Gastrocnemius medialis (tissue), 4 donors: ENCODE measurements at regions not wholly inside any gene's neighbourhood (a gene's known extent, or its start where the extent isn't known, plus 50 kb on each side); places are given as distances from the start of the nearest gene placed in this dataset.

ENCODE experiments used
- ATAC-seq, 2 donors: fragments of 150-250 bp; one replicate each; pipeline ENCODE4 v1.9.1; 2016
- DNase-seq, 2 donors: peaks; one replicate each; pipeline ENCODE4 v3.0.0-alpha.2; 2019
- H3K27ac ChIP-seq, 4 donors: fragments of 200-600 bp; sonication (generic); 1 replicate in 1 of 4; 2 replicates in 3 of 4; pipeline ENCODE4 v1.5.1; 2016 to 2018; ENCODE audit warnings: mild to moderate bottlenecking in 2 of 4, moderate library complexity in 1 of 4
- H3K27me3 ChIP-seq, 3 donors: fragments of 200-600 bp; sonication (generic) in 2 of 3; 1 replicate in 1 of 3; 2 replicates in 2 of 3; pipeline versions ENCODE4 v1.5.1 to v1.6.0; 2016 to 2019; ENCODE audit warnings: mild to moderate bottlenecking in 1 of 3, moderate library complexity in 1 of 3
- H3K36me3 ChIP-seq, 2 donors: fragments of 200-600 bp; sonication (generic) in 1 of 2; one replicate each; pipeline ENCODE4 v1.5.1; 2017 to 2018
- H3K4me1 ChIP-seq, 2 donors: fragments of 200-600 bp; sonication (generic) in 1 of 2; one replicate each; pipeline ENCODE4 v1.5.1; 2016 to 2017; ENCODE audit warnings: mild to moderate bottlenecking in 2 of 2
- H3K4me3 ChIP-seq, 4 donors: fragments of 200-600 bp; sonication (generic) in 3 of 4; 1 replicate in 1 of 4; 2 replicates in 3 of 4; pipeline ENCODE4 v1.5.1; 2016 to 2019; ENCODE audit warnings: mild to moderate bottlenecking in 2 of 4
- H3K9me3 ChIP-seq, 3 donors: fragments of 200-600 bp; sonication (generic) in 2 of 3; 1 replicate in 1 of 3; 2 replicates in 2 of 3; pipeline ENCODE4 v1.5.1; 2016 to 2019
- CTCF ChIP-seq, 5 experiments: fragments of 450-650 bp in 3 of 5; fragments of 200-600 bp in 2 of 5; sonication (generic) in 2 of 5; IDR thresholded peaks in 4 of 5; conservative IDR thresholded peaks in 1 of 5; 1 replicate in 4 of 5; 2 replicates in 1 of 5; pipeline ENCODE4 v1.5.1; 2016 to 2019; ENCODE audit warnings: antibody characterized with exemption in 5 of 5, mild to moderate bottlenecking in 3 of 5, moderate library complexity in 3 of 5
- POLR2A ChIP-seq, 2 donors: fragments of 450-650 bp; IDR thresholded peaks; one replicate each; pipeline ENCODE4 v1.6.1; 2017; ENCODE audit warnings: antibody characterized with exemption in 2 of 2, mild to moderate bottlenecking in 2 of 2, moderate library complexity in 2 of 2
- in situ Hi-C, 4 donors: fragments of 200-750 bp; cut with MboI; loops; one replicate each; pipeline versions ENCODE4 v1.15.0 to v1.8.0; 2017; ENCODE audit warnings: low sequenced_read_pairs in 4 of 4
- intact Hi-C: fragments of 100-400 bp; cut with DNase I; formaldehyde crosslinking; loops from one replicate; pipeline ENCODE4 v1.15.1; 2023; ENCODE audit warnings: low total_unique reads

- Histone ChIP-seq H3K9me3 (no peaks in the 10 kb centered on the region), H3K27me3 (no peaks in the 10 kb centered on the region), H3K4me3 (no peak overlapping the region), H3K27ac (no peak overlapping the region), H3K4me1 (no peaks in the 10 kb centered on the region), H3K36me3 (no peaks in the 10 kb centered on the region)
- no peak for ATAC-seq
- DNase-seq = no peak
- in situ Hi-C loops (no loop called here), intact Hi-C loops (no loop called here)
- TF ChIP-seq CTCF (IDR thresholded peaks at IDR 0.05 in 4 of 5, conservative IDR thresholded peaks at IDR 0.05 in 1 of 5) = no peak
- no peak for TF ChIP-seq POLR2A (IDR thresholded peaks at IDR 0.05)
These were observed 1002.4 kb upstream of the PCDH9 start for GRCh38 chr13:68232351-68233130.

- in situ Hi-C loops (no loop called here), intact Hi-C loops (no loop called here)
- H3K36me3 ChIP-seq = no peaks in the 10 kb centered on the region
- H3K27me3 ChIP-seq = no peaks in the 10 kb centered on the region
- no peak overlapping the region for H3K4me3 ChIP-seq
- ATAC-seq (no peak), DNase-seq (no peak)
- TF ChIP-seq CTCF (IDR thresholded peaks at IDR 0.05 in 4 of 5, conservative IDR thresholded peaks at IDR 0.05 in 1 of 5) (no peak), POLR2A (IDR thresholded peaks at IDR 0.05) (no peak)
- no peaks in the 10 kb centered on the region for H3K4me1 ChIP-seq
- no peaks in the 10 kb centered on the region for H3K9me3 ChIP-seq
- no peak overlapping the region for H3K27ac ChIP-seq
These were observed 984.7 kb upstream of the PCDH9 start for GRCh38 chr13:68214691-68215415.

GRCh38 chr13:68199271-68199670 is 969.1 kb upstream of the PCDH9 start:
- Histone ChIP-seq H3K36me3 (no peaks in the 10 kb centered on the region), H3K4me3 (no peak overlapping the region), H3K4me1 (no peaks in the 10 kb centered on the region), H3K27me3 (no peaks in the 10 kb centered on the region), H3K27ac (no peak overlapping the region), H3K9me3 (no peaks in the 10 kb centered on the region)
- intact Hi-C loops = no loop called here
- DNase-seq (no peak), ATAC-seq (no peak)
- in situ Hi-C loops = no loop called here
- TF ChIP-seq POLR2A (IDR thresholded peaks at IDR 0.05) (no peak), CTCF (IDR thresholded peaks at IDR 0.05 in 4 of 5, conservative IDR thresholded peaks at IDR 0.05 in 1 of 5) (no peak)

- no peak for TF ChIP-seq CTCF (IDR thresholded peaks at IDR 0.05 in 4 of 5, conservative IDR thresholded peaks at IDR 0.05 in 1 of 5)
- TF ChIP-seq POLR2A (IDR thresholded peaks at IDR 0.05) = no peak
- Histone ChIP-seq H3K36me3 (no peaks in the 10 kb centered on the region), H3K4me3 (no peak overlapping the region), H3K4me1 (no peaks in the 10 kb centered on the region), H3K27ac (no peak overlapping the region), H3K9me3 (no peaks in the 10 kb centered on the region), H3K27me3 (no peaks in the 10 kb centered on the region)
- ATAC-seq (no peak), DNase-seq (no peak)
- in situ Hi-C loops = no loop called here
- intact Hi-C loops = no loop called here
These were observed 960.7 kb upstream of the PCDH9 start for GRCh38 chr13:68190818-68191217.
